ENCODE measurements at regions not wholly inside any gene's neighbourhood (a gene's known extent, or its start where the extent isn't known, plus 50 kb on each side); places are given as distances from the start of the nearest gene placed in this dataset.

DNA sequence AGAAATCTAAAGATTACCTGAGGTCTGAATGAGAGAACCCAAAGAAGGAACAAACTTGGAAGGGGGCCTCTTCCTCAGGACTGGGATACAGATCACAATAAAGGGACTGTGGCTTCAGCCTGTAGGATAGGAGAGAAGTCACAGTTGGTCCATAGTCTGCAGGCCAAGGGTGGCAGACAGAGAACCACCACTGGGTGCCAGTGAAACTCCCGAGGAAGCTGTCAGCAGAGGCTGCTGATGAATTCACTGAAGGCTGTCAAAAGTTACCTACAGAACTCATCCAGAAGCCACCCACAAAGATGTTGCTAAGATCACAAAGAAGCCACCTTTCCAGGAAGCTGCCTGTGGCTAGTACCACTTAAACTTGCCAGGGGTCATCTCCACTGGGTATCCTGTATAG is 78.5 kb downstream of the TMCO5A start:
- TF ChIP-seq CTCF (conservative IDR thresholded peaks at IDR 0.05; ENCODE audit: low read depth, low read length) (0 out of 2 replicates have a peak, but pooled peaks have one; percentile 12), EZH2 (IDR thresholded peaks at IDR 0.05; ENCODE audit: low read length, unreplicated experiment) (no peak), EZH2phosphoT487 (IDR thresholded peaks at IDR 0.05; ENCODE audit: borderline replicate concordance, low read length) (no peak)
